Endothelial cell of umbilical vein (primary cell): ENCODE measurements at regions not wholly inside any gene's neighbourhood (a gene's known extent, or its start where the extent isn't known, plus 50 kb on each side); places are given as distances from the start of the nearest gene placed in this dataset.

Experiments
- BruUV-seq: library from RNA; stranded (reverse); fragments of 400-500 nt; replicated peaks from 2 replicates; lab custom pipeline; 2021; lab: Mats Ljungman, UMichigan
- CTCF ChIA-PET: fragments of 300-600, 350-600 bp; sonication (Branson Sonifier 250); formaldehyde crosslinking; loops from one replicate; lab custom pipeline; 2021; ENCODE audit warnings: antibody characterized with exemption, inconsistent platforms; lab: Charles Lee
- POLR2A ChIA-PET: fragments of 300-600, 350-600 bp; sonication (Branson Sonifier 250); formaldehyde crosslinking; loops from one replicate; lab custom pipeline; 2021; ENCODE audit warnings: antibody characterized with exemption, inconsistent platforms; lab: Charles Lee
- DNase-seq: peaks from one replicate; pipeline ENCODE4 v3.0.0-alpha.2; 2011; ENCODE audit warnings: low read depth, low spot score
- FAIRE-seq: peaks from 2 replicates; lab custom pipeline; 2011; peaks lifted over from hg19 to GRCh38; lab: Jason Lieb, UNC
- H2AFZ ChIP-seq: 2 replicates; pipeline ENCODE4 v1.6.0; 2012; ENCODE audit warnings: low read depth, low read length, control low read depth, inconsistent platforms
- H3K27ac ChIP-seq: 2 replicates; pipeline ENCODE4 v1.5.1; 2011; ENCODE audit warnings: low read depth, mild to moderate bottlenecking, control low read depth, low read length, moderate library complexity; ENCODE audit not compliant: insufficient read depth
- H3K27me3 ChIP-seq, 2 experiments: 2 replicates each; pipeline versions ENCODE4 v1.6.0 to v1.6.1; 2011; ENCODE audit warnings: low read length in 2 of 2, mixed read lengths in 1 of 2; ENCODE audit not compliant: control insufficient read depth in 2 of 2, insufficient read depth in 2 of 2
- H3K36me3 ChIP-seq, 2 experiments: 2 replicates in 1 of 2; 3 replicates in 1 of 2; pipeline ENCODE4 v1.5.1; 2011; ENCODE audit warnings: low read length in 2 of 2, mild to moderate bottlenecking in 1 of 2, moderate library complexity in 1 of 2; ENCODE audit not compliant: control insufficient read depth in 2 of 2, insufficient read depth in 2 of 2; ENCODE audit errors: extremely low read depth in 1 of 2
- H3K4me1 ChIP-seq: 3 replicates; pipeline ENCODE4 v1.5.1; 2011; ENCODE audit warnings: mild to moderate bottlenecking, low read length; ENCODE audit not compliant: control insufficient read depth, insufficient read depth; ENCODE audit errors: extremely low read depth
- H3K4me2 ChIP-seq: 2 replicates; pipeline ENCODE4 v1.6.1; 2011; ENCODE audit warnings: low read length, control low read depth, mixed read lengths; ENCODE audit not compliant: insufficient read depth
- H3K4me3 ChIP-seq, 3 experiments: fragments of 200-600 bp in 1 of 3; sonication (generic), shearing (Covaris generic) in 1 of 3; replicated peaks in 1 of 3; 2 replicates each; pipeline ENCODE4 v1.5.1; 2011 to 2016; ENCODE audit warnings: control low read depth in 3 of 3, low read length in 3 of 3, mild to moderate bottlenecking in 2 of 3, inconsistent platforms in 1 of 3, low read depth in 1 of 3, moderate library complexity in 1 of 3; ENCODE audit not compliant: insufficient read depth in 1 of 3
- H3K79me2 ChIP-seq: 2 replicates; pipeline ENCODE4 v1.6.0; 2012; ENCODE audit warnings: low read length, inconsistent platforms; ENCODE audit not compliant: control insufficient read depth, insufficient read depth
- H3K9ac ChIP-seq: replicated peaks from 2 replicates; pipeline ENCODE3; 2011; ENCODE audit warnings: low read length, control low read depth; ENCODE audit not compliant: insufficient read depth; ENCODE audit errors: extremely low read depth
- H3K9me1 ChIP-seq: replicated peaks from 3 replicates; pipeline ENCODE4 v1.6.0; 2011; ENCODE audit warnings: mild to moderate bottlenecking, low read length; ENCODE audit not compliant: control insufficient read depth, insufficient read depth; ENCODE audit errors: extremely low read depth
- H3K9me3 ChIP-seq: replicated peaks from 2 replicates; pipeline ENCODE4 v1.5.1; 2012; ENCODE audit warnings: low read length, inconsistent platforms; ENCODE audit not compliant: control insufficient read depth, insufficient read depth
- H4K20me1 ChIP-seq: replicated peaks from 2 replicates; pipeline ENCODE3; 2011; ENCODE audit warnings: mild to moderate bottlenecking, low read length; ENCODE audit not compliant: control insufficient read depth, insufficient read depth; ENCODE audit errors: extremely low read depth
- CTCF ChIP-seq, 2 donors: IDR thresholded peaks; 1 replicate in 1 of 2; 2 replicates in 1 of 2; pipeline ENCODE4 v1.5.1; 2011; ENCODE audit warnings: low read length in 2 of 2, mild to moderate bottlenecking in 2 of 2, moderate library complexity in 2 of 2, control low read depth in 1 of 2, inconsistent platforms in 1 of 2, low read depth in 1 of 2; ENCODE audit not compliant: insufficient read depth in 1 of 2; ENCODE audit errors: extremely low read depth in 1 of 2
- EZH2 ChIP-seq: IDR thresholded peaks from 2 replicates; pipeline ENCODE4 v1.6.1; 2012; ENCODE audit warnings: borderline replicate concordance, low read depth, mild to moderate bottlenecking, moderate library complexity, low read length, inconsistent platforms; ENCODE audit not compliant: severe bottlenecking
- FOS ChIP-seq: IDR thresholded peaks from 2 replicates; pipeline ENCODE4 v1.6.1; 2011; ENCODE audit warnings: mild to moderate bottlenecking, low read length, moderate library complexity, borderline replicate concordance; ENCODE audit not compliant: insufficient read depth
- GATA2 ChIP-seq: IDR thresholded peaks from 2 replicates; pipeline ENCODE4 v1.7.0; 2011; ENCODE audit warnings: low read depth, mild to moderate bottlenecking, moderate library complexity, mixed read lengths, low read length; ENCODE audit not compliant: insufficient read length, insufficient read depth
- JUN ChIP-seq: IDR thresholded peaks from 2 replicates; pipeline ENCODE4 v1.6.1; 2011; ENCODE audit warnings: borderline replicate concordance, low read depth; ENCODE audit not compliant: insufficient read length, insufficient read depth
- MAX ChIP-seq: IDR thresholded peaks from 2 replicates; pipeline ENCODE4 v1.6.1; 2011; ENCODE audit not compliant: insufficient read depth, insufficient read length
- MYC ChIP-seq: IDR thresholded peaks from one replicate; pipeline ENCODE4 v1.6.1; 2011; ENCODE audit warnings: mild to moderate bottlenecking, low read depth, low read length
- POLR2A ChIP-seq: IDR thresholded peaks from 2 replicates; pipeline ENCODE4 v1.6.1; 2012; ENCODE audit warnings: low read depth, mild to moderate bottlenecking, control low read depth, low read length
- POLR2AphosphoS5 ChIP-seq: IDR thresholded peaks from 2 replicates; pipeline ENCODE4 v1.6.1; 2012; ENCODE audit warnings: low read depth, mild to moderate bottlenecking, control low read depth, low read length, moderate library complexity; ENCODE audit not compliant: insufficient read depth
- dilution Hi-C: fragments of 300-500 bp; cut with MboI; formaldehyde crosslinking; loops from one replicate; pipeline ENCODE4 v1.15.0; 2019; ENCODE audit warnings: low sequenced_read_pairs; ENCODE audit not compliant: extremely low pct_ligation_motif_present
- intact Hi-C: fragments of 100-400 bp; cut with micrococcal nuclease; formaldehyde crosslinking; loops from one replicate; pipeline ENCODE4 v1.10.0; 2022

DNA sequence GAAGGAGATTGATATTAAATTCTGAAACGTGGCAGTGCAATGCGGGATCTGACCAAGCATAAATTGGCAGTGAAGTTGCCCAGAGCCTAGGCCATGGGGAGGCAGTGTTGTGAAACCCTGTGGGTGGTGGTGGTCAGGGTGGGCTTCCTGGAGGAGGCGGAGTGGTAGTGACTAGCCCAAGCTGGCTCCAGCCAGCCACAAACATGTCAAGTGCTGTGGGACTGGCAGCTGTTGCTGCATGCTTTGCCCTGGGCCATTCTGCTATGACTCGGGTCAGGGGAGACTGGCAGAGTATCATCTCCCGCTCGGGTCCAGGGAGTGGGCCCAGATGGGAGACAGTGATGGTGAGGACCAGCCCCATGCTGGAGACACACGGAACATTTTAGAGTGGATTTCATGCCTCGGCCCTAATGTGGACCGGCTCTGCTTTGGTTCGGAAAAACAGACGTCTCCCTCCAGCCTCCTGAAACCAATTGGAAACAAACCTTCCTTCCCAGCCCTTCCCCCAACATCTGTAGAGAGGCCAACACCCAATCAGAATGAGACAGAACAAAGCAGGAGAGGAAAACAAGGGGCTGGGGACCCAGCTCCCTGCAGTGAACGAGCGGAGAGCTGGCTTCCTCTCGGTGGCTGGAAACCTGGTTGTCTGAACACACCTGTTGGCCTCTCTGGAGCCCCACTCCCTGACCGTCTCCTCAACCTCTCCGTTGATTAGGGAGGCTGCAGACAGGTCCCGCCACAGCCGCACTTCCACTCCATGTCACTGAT, 58.2 kb downstream of the TMEM270 start:
- no peaks in the 10 kb centered on the region for H4K20me1 ChIP-seq
- no peak overlapping the region for H3K9ac ChIP-seq
- FAIRE-seq (no peak), DNase-seq (no peak)
- no peak overlapping the region for H2AFZ ChIP-seq
- POLR2A ChIA-PET = no interaction called here
- H3K4me3 ChIP-seq = no peak overlapping the region
- intact Hi-C loops = no loop called here
- BruUV-seq = no TSS peak
- H3K36me3 ChIP-seq = no peaks in the 10 kb centered on the region
- H3K27me3 ChIP-seq = peaks cover 0 to 10% of the 10 kb centered on the region in 2 experiments
- no peaks in the 10 kb centered on the region for H3K79me2 ChIP-seq
- CTCF ChIA-PET = interaction anchor here (1.6 kb wide), 1 partner anchor 108 kb away, joined by 7 read pairs; no protein-coding TSS in a partner anchor
- no peaks in the 10 kb centered on the region for H3K9me1 ChIP-seq
- H3K27ac ChIP-seq = no peak overlapping the region
- dilution Hi-C loops = no loop called here
- H3K9me3 ChIP-seq = no peaks in the 10 kb centered on the region
- H3K4me2 ChIP-seq = no peak overlapping the region
- TF ChIP-seq MYC (no peak), FOS (no peak)
- no peaks in the 10 kb centered on the region for H3K4me1 ChIP-seq

DNA sequence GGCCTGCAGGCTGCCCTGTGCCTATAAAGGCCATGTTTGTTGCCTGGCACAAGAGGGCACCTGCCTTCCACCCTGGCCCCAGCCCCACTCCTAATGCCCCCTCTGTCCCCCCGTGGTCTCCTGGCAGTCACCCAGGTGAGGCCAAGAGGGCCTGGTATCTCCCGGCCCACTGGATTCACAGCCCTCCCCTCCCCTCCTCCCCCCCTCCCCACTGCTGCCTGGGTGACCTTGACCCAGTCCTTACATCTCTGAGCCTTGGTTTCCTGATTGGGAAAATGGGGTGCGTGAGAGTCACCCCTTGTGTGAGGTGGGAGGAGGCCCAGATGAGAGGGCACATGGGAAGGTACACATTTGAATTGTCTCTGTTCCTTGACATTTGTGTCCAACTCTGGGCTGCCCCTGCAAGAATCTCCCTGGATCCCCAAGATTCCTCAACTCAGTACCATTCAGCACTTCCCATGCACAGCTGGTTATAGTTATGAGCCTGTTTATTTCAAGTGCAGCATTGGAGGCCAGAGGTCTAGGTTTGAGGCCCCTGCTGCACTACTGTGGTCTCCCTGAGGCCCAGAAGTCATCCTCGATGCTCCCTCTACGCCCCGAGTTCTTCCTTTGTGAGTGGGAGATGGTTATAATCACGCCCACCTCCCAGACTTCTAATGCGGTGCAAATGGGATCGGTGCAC, 58.9 kb downstream of the TMEM270 start:
- FAIRE-seq (no peak), DNase-seq (no peak)
- no peaks in the 10 kb centered on the region for H4K20me1 ChIP-seq
- H3K36me3 ChIP-seq = no peaks in the 10 kb centered on the region
- TF ChIP-seq EZH2 (no peak), GATA2 (no peak), JUN (no peak), MYC (no peak), CTCF (IDR thresholded peaks at IDR 0.05; ENCODE audit: extremely low read depth in 1 of 2, insufficient read depth in 1 of 2, low read depth in 1 of 2, low read length in 2 of 2) (no peak), MAX (no peak), POLR2AphosphoS5 (no peak), FOS (no peak), POLR2A (no peak)
- no peak overlapping the region for H3K27ac ChIP-seq
- dilution Hi-C loops (no loop called here), intact Hi-C loops (no loop called here)
- no peak overlapping the region for H3K4me2 ChIP-seq
- no peaks in the 10 kb centered on the region for H3K4me1 ChIP-seq
- BruUV-seq = no TSS peak
- H3K9ac ChIP-seq = no peak overlapping the region
- ChIA-PET CTCF (interaction anchor here (1.3 kb wide), 1 partner anchor 107 kb away, joined by 3 read pairs; no protein-coding TSS in a partner anchor), POLR2A (no interaction called here)
- no peaks in the 10 kb centered on the region for H3K79me2 ChIP-seq
- H3K9me3 ChIP-seq = no peaks in the 10 kb centered on the region
- no peak overlapping the region for H2AFZ ChIP-seq
- H3K4me3 ChIP-seq = no peak overlapping the region
- no peaks in the 10 kb centered on the region for H3K9me1 ChIP-seq
- peaks cover 3 to 8% of the 10 kb centered on the region in 2 experiments for H3K27me3 ChIP-seq
